ENCODE measurements at regions not wholly inside any gene's neighbourhood (a gene's known extent, or its start where the extent isn't known, plus 50 kb on each side); places are given as distances from the start of the nearest gene placed in this dataset.

GRCh38 chrX:40165861-40166260 lies 68.1 kb upstream of the BCOR start:
- intact Hi-C loops (cut with DNase I; ENCODE audit: low total_unique reads), result no loop called here
- no peak overlapping the region for H3K4me3 ChIP-seq (ENCODE audit: low read depth, poor library complexity, severe bottlenecking)
- TF ChIP-seq POLR2A (IDR thresholded peaks at IDR 0.05) (no peak), CTCF (IDR thresholded peaks at IDR 0.05) (no peak)
- 62 to 76% methylated on average over 6 of the region's 6 CpGs for WGBS, 2 donors
- DNase-seq (ENCODE audit: low spot score in 2 of 2), result no peak

GRCh38 chrX:40165206-40165605 lies 67.4 kb upstream of the BCOR start:
- WGBS, 2 donors, result 80 to 87% methylated on average over 4 to 5 of the region's 5 CpGs
- TF ChIP-seq POLR2A (IDR thresholded peaks at IDR 0.05), result no peak
- no peak for TF ChIP-seq CTCF (IDR thresholded peaks at IDR 0.05)
- DNase-seq (ENCODE audit: low spot score in 2 of 2), result no peak
- intact Hi-C loops (cut with DNase I; ENCODE audit: low total_unique reads), result no loop called here
- no peak overlapping the region for H3K4me3 ChIP-seq (ENCODE audit: low read depth, poor library complexity, severe bottlenecking)

- no peak for DNase-seq (ENCODE audit: low spot score in 2 of 2)
- WGBS, 2 donors, result 70 to 93% methylated on average over 3 of the region's 3 CpGs
- H3K4me3 ChIP-seq (ENCODE audit: low read depth, poor library complexity, severe bottlenecking), result no peak overlapping the region
- intact Hi-C loops (cut with DNase I; ENCODE audit: low total_unique reads), result no loop called here
- TF ChIP-seq CTCF (IDR thresholded peaks at IDR 0.05) (no peak), POLR2A (IDR thresholded peaks at IDR 0.05) (no peak)
These were observed 67.0 kb upstream of the BCOR start for GRCh38 chrX:40164751-40165150.

- WGBS, 2 donors, result 0 to 9% methylated on average over 16 to 28 of the region's 68 CpGs
- DNase-seq (ENCODE audit: low spot score in 2 of 2), result no peak
- TF ChIP-seq POLR2A (IDR thresholded peaks at IDR 0.05) (no peak), CTCF (IDR thresholded peaks at IDR 0.05) (no peak)
- intact Hi-C loops (cut with DNase I; ENCODE audit: low total_unique reads), result no loop called here
- no peak overlapping the region for H3K4me3 ChIP-seq (ENCODE audit: low read depth, poor library complexity, severe bottlenecking)
These were observed 60.4 kb upstream of the BCOR start for GRCh38 chrX:40158036-40158706.

GRCh38 chrX:40157228-40158035 lies 59.7 kb upstream of the BCOR start:
- no peak for DNase-seq (ENCODE audit: low spot score in 2 of 2)
- WGBS, 2 donors, result 43 to 95% methylated on average over 11 to 15 of the region's 15 CpGs
- H3K4me3 ChIP-seq (ENCODE audit: low read depth, poor library complexity, severe bottlenecking), result no peak overlapping the region
- TF ChIP-seq POLR2A (IDR thresholded peaks at IDR 0.05) (no peak), CTCF (IDR thresholded peaks at IDR 0.05) (no peak)
- intact Hi-C loops (cut with DNase I; ENCODE audit: low total_unique reads), result no loop called here
